ENCODE measurements at regions not wholly inside any gene's neighbourhood (a gene's known extent, or its start where the extent isn't known, plus 50 kb on each side); places are given as distances from the start of the nearest gene placed in this dataset.

GRCh38 chr12:111246477-111247011, 122.4 kb downstream of the PHETA1 start:
- TF ChIP-seq CTCF (IDR thresholded peaks at IDR 0.05; ENCODE audit: poor library complexity, severe bottlenecking) = no peak
- TF ChIP-seq, protein P1, sequence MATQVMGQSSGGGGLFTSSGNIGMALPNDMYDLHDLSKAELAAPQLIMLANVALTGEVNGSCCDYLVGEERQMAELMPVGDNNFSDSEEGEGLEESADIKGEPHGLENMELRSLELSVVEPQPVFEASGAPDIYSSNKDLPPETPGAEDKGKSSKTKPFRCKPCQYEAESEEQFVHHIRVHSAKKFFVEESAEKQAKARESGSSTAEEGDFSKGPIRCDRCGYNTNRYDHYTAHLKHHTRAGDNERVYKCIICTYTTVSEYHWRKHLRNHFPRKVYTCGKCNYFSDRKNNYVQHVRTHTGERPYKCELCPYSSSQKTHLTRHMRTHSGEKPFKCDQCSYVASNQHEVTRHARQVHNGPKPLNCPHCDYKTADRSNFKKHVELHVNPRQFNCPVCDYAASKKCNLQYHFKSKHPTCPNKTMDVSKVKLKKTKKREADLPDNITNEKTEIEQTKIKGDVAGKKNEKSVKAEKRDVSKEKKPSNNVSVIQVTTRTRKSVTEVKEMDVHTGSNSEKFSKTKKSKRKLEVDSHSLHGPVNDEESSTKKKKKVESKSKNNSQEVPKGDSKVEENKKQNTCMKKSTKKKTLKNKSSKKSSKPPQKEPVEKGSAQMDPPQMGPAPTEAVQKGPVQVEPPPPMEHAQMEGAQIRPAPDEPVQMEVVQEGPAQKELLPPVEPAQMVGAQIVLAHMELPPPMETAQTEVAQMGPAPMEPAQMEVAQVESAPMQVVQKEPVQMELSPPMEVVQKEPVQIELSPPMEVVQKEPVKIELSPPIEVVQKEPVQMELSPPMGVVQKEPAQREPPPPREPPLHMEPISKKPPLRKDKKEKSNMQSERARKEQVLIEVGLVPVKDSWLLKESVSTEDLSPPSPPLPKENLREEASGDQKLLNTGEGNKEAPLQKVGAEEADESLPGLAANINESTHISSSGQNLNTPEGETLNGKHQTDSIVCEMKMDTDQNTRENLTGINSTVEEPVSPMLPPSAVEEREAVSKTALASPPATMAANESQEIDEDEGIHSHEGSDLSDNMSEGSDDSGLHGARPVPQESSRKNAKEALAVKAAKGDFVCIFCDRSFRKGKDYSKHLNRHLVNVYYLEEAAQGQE (IDR thresholded peaks at IDR 0.05; ENCODE audit: borderline replicate concordance) = no peak
- no peak for TF ChIP-seq TAF1 (IDR thresholded peaks at IDR 0.05; ENCODE audit: low read depth)
- no peak for TF ChIP-seq SMC3 (conservative IDR thresholded peaks at IDR 0.05; ENCODE audit: poor library complexity)
